ENCODE measurements at regions not wholly inside any gene's neighbourhood (a gene's known extent, or its start where the extent isn't known, plus 50 kb on each side); places are given as distances from the start of the nearest gene placed in this dataset. TPM values are rescaled to one million over a fixed set of nuclear protein-coding genes. Genes with fewer than 3 reads are reported as not detected.

- Histone ChIP-seq H3K36me3 (replicated peaks in 1 of 2; ENCODE audit: control insufficient read depth in 2 of 2, insufficient read depth in 2 of 2, low read length in 2 of 2) (no peaks in the 10 kb centered on the region), H2BK12ac (ENCODE audit: low read length) (no peak overlapping the region), H3K23ac (ENCODE audit: low read depth, low read length, poor library complexity) (no peak overlapping the region), H3K14ac (ENCODE audit: low read length) (no peak overlapping the region), H3K9me3 (replicated peaks in 1 of 2; ENCODE audit: control insufficient read depth in 2 of 2, insufficient read depth in 1 of 2, low read depth in 1 of 2, low read length in 2 of 2) (no peaks in the 10 kb centered on the region), H3K4me2 (ENCODE audit: insufficient read depth, low read length, poor library complexity, severe bottlenecking) (no peak overlapping the region), H3K4ac (ENCODE audit: low read length) (no peak overlapping the region), H4K8ac (ENCODE audit: low read depth, low read length) (no peak overlapping the region), H3K4me1 (ENCODE audit: control insufficient read depth in 2 of 2, insufficient read depth in 1 of 2, low read depth in 1 of 2, low read length in 2 of 2) (no peaks in the 10 kb centered on the region), H2BK5ac (ENCODE audit: low read length) (no peak overlapping the region), H3K18ac (ENCODE audit: low read length) (no peak overlapping the region), H3K4me3 (ENCODE audit: low read length in 2 of 2) (no peak overlapping the region), H3K27me3 (ENCODE audit: control insufficient read depth in 3 of 3, insufficient read depth in 3 of 3, low read depth in 1 of 3, low read length in 3 of 3) (peaks cover 0 to 5% (median 0%) of the 10 kb centered on the region in 3 experiments), H2AFZ (ENCODE audit: low read length) (no peak overlapping the region), H2BK120ac (ENCODE audit: low read depth, low read length) (no peak overlapping the region), H3K9ac (ENCODE audit: low read depth, low read length, poor library complexity) (no peak overlapping the region), H2BK15ac (ENCODE audit: low read length) (no peak overlapping the region), H4K91ac (ENCODE audit: low read depth, low read length, poor library complexity) (no peak overlapping the region), H3K79me1 (ENCODE audit: low read depth, low read length) (no peaks in the 10 kb centered on the region), H2AK5ac (ENCODE audit: low read depth, low read length) (no peak overlapping the region), H3K27ac (replicated peaks; ENCODE audit: low read length) (no peak overlapping the region)
- no peak for DNase-seq (ENCODE audit: low spot score)
- WGBS, 2 donors (ENCODE audit: extremely low coverage in 2 of 2, insufficient read length in 2 of 2, insufficient replicate concordance in 1 of 2): no CpG with 5 or more reads among the region's 5 CpGs
Observed at GRCh38 chr6:53398247-53399026, 49.7 kb upstream of the ELOVL5 start.

Small RNA genes in the stretch of these regions (small RNA-seq; reads per million reads assigned to genes)
- not detected for gene NANOGP3 (ENCODE audit: insufficient read depth)
